ENCODE measurements at regions not wholly inside any gene's neighbourhood (a gene's known extent, or its start where the extent isn't known, plus 50 kb on each side); places are given as distances from the start of the nearest gene placed in this dataset.
"Not testable (repeated sequence)": the region's sequence is repeated elsewhere in the genome, so short reads cannot be mapped to it uniquely, and the experiment has no call there.

- DNase-seq, result no peak
Observed at GRCh38 chr6:66508433-66508832, 801.4 kb upstream of the EYS start.

- no peak for DNase-seq
Observed at GRCh38 chr6:66499851-66500250, 792.8 kb upstream of the EYS start.

GRCh38 chr6:66496659-66497058, 789.6 kb upstream of the EYS start:
- no peak for DNase-seq

- not testable (repeated sequence) for DNase-seq
Observed at GRCh38 chr6:66494643-66495042, 787.6 kb upstream of the EYS start.

- DNase-seq, result no peak
Observed at GRCh38 chr6:66489269-66489987, 782.4 kb upstream of the EYS start.

GRCh38 chr6:66481216-66481615, 774.2 kb upstream of the EYS start:
- no peak for DNase-seq

- DNase-seq, result no peak
Observed at GRCh38 chr6:66478705-66479104, 771.7 kb upstream of the EYS start.

- DNase-seq, result no peak
Observed at GRCh38 chr6:66435321-66435720, 728.3 kb upstream of the EYS start.

- DNase-seq, result no peak
Observed at GRCh38 chr6:66429210-66429609, 722.2 kb upstream of the EYS start.

- DNase-seq, result no peak
Observed at GRCh38 chr6:66423047-66423446, 716.0 kb upstream of the EYS start.

GRCh38 chr6:66421570-66421969, 714.5 kb upstream of the EYS start:
- DNase-seq, result no peak

- no peak for DNase-seq
Observed at GRCh38 chr6:66418906-66419305, 711.9 kb upstream of the EYS start.

- no peak for DNase-seq
Observed at GRCh38 chr6:66403966-66404365, 696.9 kb upstream of the EYS start.

- no peak for DNase-seq
Observed at GRCh38 chr6:66402873-66403272, 695.8 kb upstream of the EYS start.

GRCh38 chr6:66396549-66396948, 689.5 kb upstream of the EYS start:
- peak in 1 of 58 donors; percentile 5 for DNase-seq

GRCh38 chr6:66396145-66396544, 689.1 kb upstream of the EYS start:
- DNase-seq, result no peak

- no peak for DNase-seq
Observed at GRCh38 chr6:66390393-66390792, 683.4 kb upstream of the EYS start.

- DNase-seq, result no peak
Observed at GRCh38 chr6:66376001-66376400, 669.0 kb upstream of the EYS start.

GRCh38 chr6:66369407-66369806, 662.4 kb upstream of the EYS start:
- no peak for DNase-seq

- peak in 1 of 58 donors; percentile 3 for DNase-seq
Observed at GRCh38 chr6:66362888-66363287, 655.9 kb upstream of the EYS start.

GRCh38 chr6:66361886-66362285, 654.9 kb upstream of the EYS start:
- DNase-seq, result no peak

- DNase-seq, result no peak
Observed at GRCh38 chr6:66357781-66358180, 650.8 kb upstream of the EYS start.

- DNase-seq, result no peak
Observed at GRCh38 chr6:66355471-66355870, 648.4 kb upstream of the EYS start.

GRCh38 chr6:66344796-66345195, 637.8 kb upstream of the EYS start:
- peak in 1 of 58 donors; percentile 56 for DNase-seq

Data from anterior cingulate cortex (tissue), 58 donors.